Sigmoid colon (tissue), 4 donors: ENCODE measurements at regions not wholly inside any gene's neighbourhood (a gene's known extent, or its start where the extent isn't known, plus 50 kb on each side); places are given as distances from the start of the nearest gene placed in this dataset.

Experiments used
- EP300 ChIP-seq, 4 donors: sonication (generic); formaldehyde crosslinking; IDR thresholded peaks; one replicate each; pipeline ENCODE4 v1.6.1; 2017; ENCODE audit warnings: antibody characterized with exemption in 4 of 4
- POLR2A ChIP-seq, 2 donors: fragments of 450-650 bp; IDR thresholded peaks; one replicate each; pipeline ENCODE4 v1.6.1; 2016; ENCODE audit warnings: antibody characterized with exemption in 2 of 2, mild to moderate bottlenecking in 2 of 2, moderate library complexity in 2 of 2
- POLR2AphosphoS5 ChIP-seq, 4 donors: sonication (generic); formaldehyde crosslinking; IDR thresholded peaks; one replicate each; pipeline ENCODE4 v1.6.1; 2017; ENCODE audit warnings: antibody characterized with exemption in 4 of 4
- TF ChIP-seq, protein P1 (sequence below), 4 experiments: fragments of 450-650 bp in 3 of 4; fragments of 200-600 bp in 1 of 4; IDR thresholded peaks; one replicate each; pipeline ENCODE4 v1.5.1; 2016 to 2019; ENCODE audit warnings: antibody characterized with exemption in 4 of 4, mild to moderate bottlenecking in 3 of 4, moderate library complexity in 2 of 4

DNA sequence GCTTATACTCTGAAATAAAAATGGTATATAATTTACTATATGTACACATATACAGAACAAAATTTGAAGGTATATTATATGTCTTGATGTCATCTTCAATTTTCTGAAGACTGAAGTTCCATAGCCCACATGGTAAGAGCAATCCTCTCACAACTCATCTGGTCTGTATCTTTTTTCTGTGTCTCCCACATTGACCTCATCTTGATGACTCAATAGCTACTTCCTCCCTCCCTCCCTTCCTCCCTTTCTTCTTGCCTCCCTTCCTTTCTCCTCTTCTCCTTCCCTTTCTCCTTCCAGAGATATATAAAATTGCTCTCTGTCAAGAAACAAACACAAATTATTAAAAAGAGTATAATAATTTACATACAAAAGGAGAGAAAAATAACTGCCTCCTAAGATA, 268.5 kb downstream of the SQOR start:
- TF ChIP-seq POLR2A (IDR thresholded peaks at IDR 0.05) (no peak), EP300 (IDR thresholded peaks at IDR 0.05) (no peak), POLR2AphosphoS5 (IDR thresholded peaks at IDR 0.05) (no peak)
- TF ChIP-seq, protein P1, sequence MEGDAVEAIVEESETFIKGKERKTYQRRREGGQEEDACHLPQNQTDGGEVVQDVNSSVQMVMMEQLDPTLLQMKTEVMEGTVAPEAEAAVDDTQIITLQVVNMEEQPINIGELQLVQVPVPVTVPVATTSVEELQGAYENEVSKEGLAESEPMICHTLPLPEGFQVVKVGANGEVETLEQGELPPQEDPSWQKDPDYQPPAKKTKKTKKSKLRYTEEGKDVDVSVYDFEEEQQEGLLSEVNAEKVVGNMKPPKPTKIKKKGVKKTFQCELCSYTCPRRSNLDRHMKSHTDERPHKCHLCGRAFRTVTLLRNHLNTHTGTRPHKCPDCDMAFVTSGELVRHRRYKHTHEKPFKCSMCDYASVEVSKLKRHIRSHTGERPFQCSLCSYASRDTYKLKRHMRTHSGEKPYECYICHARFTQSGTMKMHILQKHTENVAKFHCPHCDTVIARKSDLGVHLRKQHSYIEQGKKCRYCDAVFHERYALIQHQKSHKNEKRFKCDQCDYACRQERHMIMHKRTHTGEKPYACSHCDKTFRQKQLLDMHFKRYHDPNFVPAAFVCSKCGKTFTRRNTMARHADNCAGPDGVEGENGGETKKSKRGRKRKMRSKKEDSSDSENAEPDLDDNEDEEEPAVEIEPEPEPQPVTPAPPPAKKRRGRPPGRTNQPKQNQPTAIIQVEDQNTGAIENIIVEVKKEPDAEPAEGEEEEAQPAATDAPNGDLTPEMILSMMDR (IDR thresholded peaks at IDR 0.05): no peak
